HUES64 (cell line): ENCODE measurements at regions not wholly inside any gene's neighbourhood (a gene's known extent, or its start where the extent isn't known, plus 50 kb on each side); places are given as distances from the start of the nearest gene placed in this dataset.

Source experiments
- H3K27ac ChIP-seq: 2 replicates; pipeline ENCODE4 v1.7.0; 2013; ENCODE audit warnings: low read depth, low read length, inconsistent platforms
- H3K27me3 ChIP-seq: 2 replicates; pipeline ENCODE4 v1.6.1; 2013; ENCODE audit warnings: mild to moderate bottlenecking, low read length; ENCODE audit not compliant: insufficient read depth
- H3K36me3 ChIP-seq: 2 replicates; pipeline ENCODE4 v1.6.1; 2013; ENCODE audit warnings: mild to moderate bottlenecking, low read length; ENCODE audit not compliant: insufficient read depth
- H3K4me1 ChIP-seq: 2 replicates; pipeline ENCODE4 v1.6.1; 2013; ENCODE audit warnings: mild to moderate bottlenecking, low read length, moderate library complexity; ENCODE audit not compliant: insufficient read depth
- H3K4me3 ChIP-seq: 2 replicates; pipeline ENCODE4 v1.5.1; 2013; ENCODE audit warnings: mild to moderate bottlenecking, low read length, moderate library complexity
- H3K9ac ChIP-seq: 2 replicates; pipeline ENCODE4 v1.6.1; 2013; ENCODE audit warnings: mild to moderate bottlenecking, low read depth, low read length
- H3K9me3 ChIP-seq: 2 replicates; pipeline ENCODE4 v1.6.1; 2013; ENCODE audit warnings: low read depth, low read length; ENCODE audit not compliant: insufficient read depth
- WGBS: fragments of 150-250, 120-280 bp; methylation state at CpG from one replicate; pipeline ENCODE4 v1.1.7; 2013; ENCODE audit warnings: missing lambda C conversion rate; 5-methylcytosine and 5-hydroxymethylcytosine counted together

GRCh38 chr12:85662207-85662602 is 174.0 kb downstream of the RASSF9 start:
- no peak overlapping the region for H3K27ac ChIP-seq
- H3K4me3 ChIP-seq, result no peak overlapping the region
- H3K36me3 ChIP-seq, result no peaks in the 10 kb centered on the region
- no peaks in the 10 kb centered on the region for H3K4me1 ChIP-seq
- no peaks in the 10 kb centered on the region for H3K9me3 ChIP-seq
- no peaks in the 10 kb centered on the region for H3K27me3 ChIP-seq
- H3K9ac ChIP-seq, result no peak overlapping the region

DNA sequence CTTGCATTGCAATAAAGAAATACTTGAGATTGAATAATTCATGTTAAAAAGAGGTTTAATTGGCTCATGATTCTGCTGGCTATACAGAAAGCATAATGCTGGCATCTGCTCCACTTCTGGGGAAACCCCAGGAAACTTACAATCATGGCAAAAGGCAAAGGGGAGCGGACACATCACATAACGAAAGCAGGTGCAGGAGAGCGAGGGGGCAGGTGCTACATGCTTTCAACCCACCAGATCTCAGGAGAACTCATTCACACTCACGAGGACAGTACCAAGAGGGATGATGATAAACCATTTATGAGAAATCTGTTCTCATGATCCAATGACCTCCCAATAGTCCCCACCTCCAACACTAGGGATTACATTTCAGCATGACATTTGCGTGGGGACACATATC is 172.6 kb downstream of the RASSF9 start:
- Histone ChIP-seq H3K27ac (no peak overlapping the region), H3K27me3 (no peaks in the 10 kb centered on the region), H3K9me3 (no peaks in the 10 kb centered on the region), H3K9ac (no peak overlapping the region), H3K4me3 (no peak overlapping the region), H3K4me1 (no peaks in the 10 kb centered on the region), H3K36me3 (no peaks in the 10 kb centered on the region)
- 85% methylated on average over 5 of the region's 5 CpGs for WGBS

DNA sequence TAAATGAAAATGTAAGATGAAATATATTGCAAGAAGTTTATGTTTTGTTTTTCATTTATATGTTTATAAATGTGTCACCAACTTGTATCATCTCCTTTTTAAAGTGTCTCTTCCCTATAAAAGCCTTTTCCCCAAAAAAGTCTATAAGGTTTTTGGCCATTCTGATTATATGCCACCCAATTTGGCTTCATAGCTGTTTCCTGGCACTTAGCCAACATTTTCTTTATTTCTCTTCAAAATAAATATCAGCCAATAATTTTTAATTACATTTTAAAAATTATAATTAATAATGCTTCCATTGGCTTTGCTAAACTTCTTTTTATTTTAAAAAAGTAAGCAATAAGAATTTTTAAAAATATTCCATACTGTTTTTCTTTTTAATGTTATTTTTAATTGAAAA is 171.8 kb downstream of the RASSF9 start:
- H3K36me3 ChIP-seq, result no peaks in the 10 kb centered on the region
- H3K27ac ChIP-seq, result no peak overlapping the region
- no peaks in the 10 kb centered on the region for H3K4me1 ChIP-seq
- no peak overlapping the region for H3K4me3 ChIP-seq
- no peak overlapping the region for H3K9ac ChIP-seq
- no peaks in the 10 kb centered on the region for H3K27me3 ChIP-seq
- H3K9me3 ChIP-seq, result no peaks in the 10 kb centered on the region

- no peak overlapping the region for H3K9ac ChIP-seq
- H3K27ac ChIP-seq, result no peak overlapping the region
- WGBS, result 100% methylated on average over 1 of the region's 1 CpG
- H3K4me1 ChIP-seq, result no peaks in the 10 kb centered on the region
- H3K9me3 ChIP-seq, result no peaks in the 10 kb centered on the region
- H3K27me3 ChIP-seq, result no peaks in the 10 kb centered on the region
- no peaks in the 10 kb centered on the region for H3K36me3 ChIP-seq
- no peak overlapping the region for H3K4me3 ChIP-seq
These were observed 166.3 kb downstream of the RASSF9 start for GRCh38 chr12:85669911-85670310.

DNA sequence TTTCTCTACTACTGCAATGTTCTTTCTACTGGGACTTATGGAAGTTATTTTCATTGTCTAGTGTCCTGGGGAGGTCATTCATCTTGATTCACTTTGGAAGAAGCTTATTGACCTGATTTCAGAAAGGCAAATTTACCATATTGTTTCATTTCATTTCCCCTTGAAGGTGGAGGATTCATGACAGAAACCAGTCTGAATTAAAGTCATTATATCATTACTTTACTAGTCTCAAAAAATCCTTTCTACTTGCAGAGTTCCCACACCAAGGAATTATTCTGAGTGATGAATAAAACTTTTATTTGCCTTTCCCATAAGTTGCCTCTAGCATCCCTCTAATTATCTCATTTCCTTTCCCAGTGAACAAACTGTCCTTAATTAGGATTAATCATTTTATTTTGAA is 163.8 kb downstream of the RASSF9 start:
- Histone ChIP-seq H3K4me1 (no peaks in the 10 kb centered on the region), H3K36me3 (no peaks in the 10 kb centered on the region), H3K27ac (no peak overlapping the region), H3K9ac (no peak overlapping the region), H3K9me3 (no peaks in the 10 kb centered on the region), H3K27me3 (no peaks in the 10 kb centered on the region), H3K4me3 (no peak overlapping the region)

- Histone ChIP-seq H3K9me3 (no peaks in the 10 kb centered on the region), H3K9ac (no peak overlapping the region), H3K4me3 (no peak overlapping the region), H3K27ac (no peak overlapping the region), H3K36me3 (no peaks in the 10 kb centered on the region), H3K4me1 (no peaks in the 10 kb centered on the region), H3K27me3 (no peaks in the 10 kb centered on the region)
- 96% methylated on average over 3 of the region's 3 CpGs for WGBS
These were observed 162.2 kb downstream of the RASSF9 start for GRCh38 chr12:85673921-85674420.

- Histone ChIP-seq H3K4me3 (no peak overlapping the region), H3K27me3 (no peaks in the 10 kb centered on the region), H3K36me3 (no peaks in the 10 kb centered on the region), H3K9me3 (peaks cover 18% of the 10 kb centered on the region; the same call in 1 of the 2 replicates), H3K27ac (no peak overlapping the region), H3K4me1 (no peaks in the 10 kb centered on the region), H3K9ac (no peak overlapping the region)
- 100% methylated on average over 1 of the region's 4 CpGs for WGBS
These were observed 159.1 kb downstream of the RASSF9 start for GRCh38 chr12:85676816-85677749.

DNA sequence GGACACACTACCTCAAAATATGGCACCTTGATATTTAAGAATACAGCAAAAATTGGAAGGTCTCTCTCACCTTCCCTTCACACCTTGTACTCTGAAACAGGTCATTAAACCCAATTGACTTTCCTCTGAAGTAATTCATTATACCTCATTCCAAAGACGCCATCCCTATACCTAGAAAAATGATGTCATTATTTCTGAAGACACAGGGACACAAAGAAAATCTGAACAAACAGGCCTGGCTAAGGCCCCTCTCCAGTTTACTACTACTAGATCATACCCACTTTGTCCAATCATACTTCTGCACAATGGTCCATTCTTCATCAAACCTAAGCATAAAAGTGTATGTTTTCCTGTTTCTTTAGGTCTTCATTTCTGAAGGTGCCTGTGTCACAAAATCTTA is 156.9 kb downstream of the RASSF9 start:
- H3K27ac ChIP-seq, result no peak overlapping the region
- no peak overlapping the region for H3K4me3 ChIP-seq
- H3K27me3 ChIP-seq, result no peaks in the 10 kb centered on the region
- H3K9me3 ChIP-seq, result peaks cover 18% of the 10 kb centered on the region; the same call in 1 of the 2 replicates
- H3K4me1 ChIP-seq, result no peaks in the 10 kb centered on the region
- H3K9ac ChIP-seq, result no peak overlapping the region
- WGBS, result 96% methylated on average over 1 of the region's 1 CpG
- no peaks in the 10 kb centered on the region for H3K36me3 ChIP-seq

- Histone ChIP-seq H3K27me3 (no peaks in the 10 kb centered on the region), H3K4me1 (no peaks in the 10 kb centered on the region), H3K9ac (no peak overlapping the region), H3K4me3 (no peak overlapping the region), H3K36me3 (no peaks in the 10 kb centered on the region), H3K9me3 (peaks cover 18% of the 10 kb centered on the region; the same call in 1 of the 2 replicates), H3K27ac (no peak overlapping the region)
- 100% methylated on average over 1 of the region's 1 CpG for WGBS
These were observed 155.3 kb downstream of the RASSF9 start for GRCh38 chr12:85680881-85681280.

GRCh38 chr12:85681333-85681732 is 154.9 kb downstream of the RASSF9 start:
- Histone ChIP-seq H3K27ac (no peak overlapping the region), H3K27me3 (no peaks in the 10 kb centered on the region), H3K9me3 (peaks cover 18% of the 10 kb centered on the region; the same call in 1 of the 2 replicates), H3K4me3 (no peak overlapping the region), H3K9ac (no peak overlapping the region), H3K36me3 (no peaks in the 10 kb centered on the region), H3K4me1 (no peaks in the 10 kb centered on the region)

- Histone ChIP-seq H3K9ac (no peak overlapping the region), H3K9me3 (peaks cover 18% of the 10 kb centered on the region; the same call in 1 of the 2 replicates)
- 96% methylated on average over 2 of the region's 4 CpGs for WGBS
These were observed 153.2 kb downstream of the RASSF9 start for GRCh38 chr12:85683051-85683450.

More at GRCh38 chr12:85683051-85683450, 153.2 kb downstream of the RASSF9 start:
- no peaks in the 10 kb centered on the region for H3K36me3 ChIP-seq
- no peaks in the 10 kb centered on the region; the same call in 1 of the 2 replicates for H3K4me1 ChIP-seq
- H3K27me3 ChIP-seq, result no peaks in the 10 kb centered on the region
- no peak overlapping the region for H3K4me3 ChIP-seq
- no peak overlapping the region for H3K27ac ChIP-seq
